Muscle of leg (tissue), 3 donors: ENCODE measurements at regions not wholly inside any gene's neighbourhood (a gene's known extent, or its start where the extent isn't known, plus 50 kb on each side); places are given as distances from the start of the nearest gene placed in this dataset.

Experiments used
- DNase-seq: peaks from one replicate; pipeline ENCODE4 v3.0.0; 2013
- H3K27ac ChIP-seq: one replicate; pipeline ENCODE4 v1.5.1; 2013; ENCODE audit warnings: mild to moderate bottlenecking, low read length, control low read depth
- H3K27me3 ChIP-seq: one replicate; pipeline ENCODE4 v1.6.1; 2013; ENCODE audit warnings: low read length; ENCODE audit not compliant: control insufficient read depth, insufficient read depth
- H3K36me3 ChIP-seq: one replicate; pipeline ENCODE4 v1.6.1; 2013; ENCODE audit warnings: low read length; ENCODE audit not compliant: control insufficient read depth, insufficient read depth
- H3K4me1 ChIP-seq: one replicate; pipeline ENCODE4 v1.6.1; 2013; ENCODE audit warnings: low read length; ENCODE audit not compliant: control insufficient read depth, insufficient read depth
- H3K4me3 ChIP-seq: one replicate; pipeline ENCODE4 v1.5.1; 2013; ENCODE audit warnings: low read length, control low read depth
- H3K9me3 ChIP-seq: replicated peaks from 2 replicates; pipeline ENCODE4 v1.6.1; 2013; ENCODE audit warnings: low read depth, low read length; ENCODE audit not compliant: control insufficient read depth
- WGBS: methylation state at CpG from one replicate; pipeline ENCODE4 v1.1.5; 2013; ENCODE audit warnings: missing lambda C conversion rate; ENCODE audit not compliant: insufficient coverage; 5-methylcytosine and 5-hydroxymethylcytosine counted together

DNA sequence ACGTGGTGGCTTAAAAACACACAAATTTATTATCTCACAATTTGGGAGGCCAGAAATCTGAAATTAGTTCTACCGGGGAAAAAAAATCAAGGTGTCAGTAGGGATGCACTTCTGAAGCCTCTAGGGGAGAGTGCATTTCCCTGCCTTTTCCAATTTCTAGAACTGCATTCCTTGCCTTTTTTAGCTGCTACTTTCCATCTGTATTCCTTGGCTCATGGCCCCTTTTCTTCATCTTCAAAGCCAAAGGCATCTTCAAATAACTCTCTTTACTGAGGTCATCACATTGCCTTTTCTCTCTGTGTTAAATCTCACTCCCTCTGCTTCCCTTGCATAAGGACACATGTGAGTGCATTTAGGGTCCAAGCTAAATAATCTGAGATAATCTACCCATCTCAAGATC, 69.5 kb upstream of the NEO1 start:
- no peaks in the 10 kb centered on the region for H3K27me3 ChIP-seq
- H3K4me3 ChIP-seq = no peak overlapping the region
- no CpG with 5 or more reads among the region's 2 CpGs for WGBS
- no peaks in the 10 kb centered on the region for H3K36me3 ChIP-seq
- no peaks in the 10 kb centered on the region for H3K9me3 ChIP-seq
- no peaks in the 10 kb centered on the region for H3K4me1 ChIP-seq
- peak; percentile 83 for DNase-seq
- H3K27ac ChIP-seq = no peak overlapping the region

DNA sequence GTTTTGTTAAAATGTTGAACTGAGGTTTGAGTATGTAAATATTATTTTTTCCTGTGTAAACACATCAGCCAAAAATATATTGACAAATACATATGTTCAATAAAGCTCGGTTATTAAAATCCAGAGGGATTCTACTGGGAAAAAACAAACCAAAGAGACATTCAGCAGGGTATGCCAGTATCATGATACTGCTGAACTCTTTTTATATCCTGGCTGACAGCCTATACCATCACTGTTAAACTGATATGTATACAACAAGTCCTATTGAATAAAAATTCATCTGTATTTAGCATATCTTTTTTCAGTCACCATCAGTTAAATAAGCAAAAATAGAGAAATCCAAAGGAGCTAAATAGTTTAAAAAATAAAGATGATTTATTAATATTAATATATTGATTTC, 71.6 kb upstream of the NEO1 start:
- Histone ChIP-seq H3K9me3 (no peaks in the 10 kb centered on the region), H3K36me3 (no peaks in the 10 kb centered on the region), H3K27me3 (no peaks in the 10 kb centered on the region), H3K4me3 (no peak overlapping the region), H3K27ac (no peak overlapping the region), H3K4me1 (no peaks in the 10 kb centered on the region)
- DNase-seq = no peak
- WGBS = no CpG with 5 or more reads among the region's 1 CpG

DNA sequence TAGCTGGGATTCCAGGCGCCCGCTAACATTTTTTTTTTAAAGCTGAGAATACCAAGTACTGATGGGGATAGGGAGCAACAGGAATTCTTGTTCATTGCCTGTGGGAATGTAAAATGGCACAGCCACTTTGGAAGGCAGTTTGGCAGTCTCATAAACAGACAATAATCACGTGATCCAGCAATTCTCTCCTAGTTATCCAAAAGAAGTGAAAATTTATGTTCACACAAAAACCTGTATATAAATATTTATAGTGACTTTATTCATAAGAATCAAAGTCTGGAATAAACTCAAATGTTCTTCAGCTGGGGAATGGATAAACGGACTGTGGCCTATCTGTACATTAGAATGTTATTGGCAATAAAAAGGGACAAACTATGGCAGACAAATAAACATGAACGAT, 72.5 kb upstream of the NEO1 start:
- Histone ChIP-seq H3K4me1 (no peaks in the 10 kb centered on the region), H3K27ac (no peak overlapping the region), H3K36me3 (no peaks in the 10 kb centered on the region), H3K27me3 (no peaks in the 10 kb centered on the region), H3K9me3 (no peaks in the 10 kb centered on the region), H3K4me3 (no peak overlapping the region)
- 33% methylated on average over 1 of the region's 5 CpGs for WGBS
- no peak for DNase-seq

DNA sequence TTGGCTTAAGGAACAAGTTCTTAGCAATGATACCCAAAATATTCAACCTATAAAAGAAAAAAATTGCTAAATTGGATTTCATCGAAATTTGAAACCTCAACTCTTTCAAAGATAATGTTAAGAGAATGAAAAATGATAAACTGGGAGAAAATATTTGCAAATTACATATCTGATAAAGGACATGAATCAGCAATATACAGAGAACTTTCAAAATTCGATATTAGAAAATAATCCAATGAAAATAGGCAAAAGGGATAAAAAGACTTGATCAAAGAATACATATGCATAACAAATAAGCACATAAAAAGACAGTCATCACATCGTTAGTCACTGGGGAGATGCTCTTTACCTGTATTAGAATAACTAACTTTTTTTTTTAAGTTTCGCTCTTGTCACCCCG, 73.0 kb upstream of the NEO1 start:
- whole genome bisulfite sequencing = no CpG with 5 or more reads among the region's 5 CpGs
- no peaks in the 10 kb centered on the region for H3K36me3 ChIP-seq
- no peaks in the 10 kb centered on the region for H3K27me3 ChIP-seq
- no peak for DNase-seq
- H3K9me3 ChIP-seq = no peaks in the 10 kb centered on the region
- no peaks in the 10 kb centered on the region for H3K4me1 ChIP-seq
- no peak overlapping the region for H3K4me3 ChIP-seq
- no peak overlapping the region for H3K27ac ChIP-seq

DNA sequence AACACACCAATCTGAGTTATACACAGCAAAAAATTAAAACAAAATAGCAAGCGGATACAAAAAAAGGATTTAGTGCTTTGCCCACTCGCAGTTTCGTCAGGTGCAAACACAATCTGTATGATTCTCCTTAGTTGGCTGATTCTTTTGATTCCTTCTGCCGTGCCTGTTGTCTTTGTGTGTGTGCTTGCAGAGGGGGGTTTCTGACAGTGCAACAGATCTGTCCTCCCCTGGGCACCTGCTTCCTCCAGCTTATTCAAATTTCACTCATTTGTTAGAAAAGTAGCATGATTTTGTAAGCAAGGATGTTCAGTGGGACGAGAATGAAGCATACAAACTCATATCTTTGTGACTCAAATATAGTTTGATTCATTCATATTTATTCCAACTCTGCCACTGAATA, 74.0 kb upstream of the NEO1 start:
- no peaks in the 10 kb centered on the region for H3K9me3 ChIP-seq
- no peak overlapping the region for H3K4me3 ChIP-seq
- DNase-seq = no peak
- WGBS = 71% methylated on average over 2 of the region's 5 CpGs
- H3K36me3 ChIP-seq = no peaks in the 10 kb centered on the region
- H3K4me1 ChIP-seq = no peaks in the 10 kb centered on the region
- H3K27me3 ChIP-seq = no peaks in the 10 kb centered on the region
- H3K27ac ChIP-seq = no peak overlapping the region

DNA sequence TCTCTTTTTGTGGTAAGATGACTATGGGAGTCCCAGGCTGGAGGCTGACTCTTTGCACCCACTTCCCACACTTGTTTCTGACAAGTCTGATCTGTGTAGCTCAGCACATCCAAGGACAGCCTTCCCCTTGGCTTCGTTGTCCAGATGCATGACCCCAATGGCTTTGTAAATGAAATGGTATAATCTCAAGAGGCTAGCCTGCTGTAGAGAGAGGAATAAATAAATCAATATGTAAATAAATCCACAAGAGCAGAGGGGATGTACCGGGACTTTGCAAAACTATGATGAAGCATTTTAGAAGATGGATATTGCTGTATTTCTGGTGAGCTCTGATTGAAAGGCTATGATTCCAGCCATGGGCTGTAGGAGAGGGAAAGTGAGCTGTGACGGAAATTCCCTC, 79.9 kb upstream of the NEO1 start:
- 33% methylated on average over 1 of the region's 3 CpGs for WGBS
- H3K27ac ChIP-seq = no peak overlapping the region
- H3K4me3 ChIP-seq = no peak overlapping the region
- no peak for DNase-seq
- H3K4me1 ChIP-seq = peaks cover 26% of the 10 kb centered on the region
- no peaks in the 10 kb centered on the region for H3K9me3 ChIP-seq
- no peaks in the 10 kb centered on the region for H3K36me3 ChIP-seq
- no peaks in the 10 kb centered on the region for H3K27me3 ChIP-seq

DNA sequence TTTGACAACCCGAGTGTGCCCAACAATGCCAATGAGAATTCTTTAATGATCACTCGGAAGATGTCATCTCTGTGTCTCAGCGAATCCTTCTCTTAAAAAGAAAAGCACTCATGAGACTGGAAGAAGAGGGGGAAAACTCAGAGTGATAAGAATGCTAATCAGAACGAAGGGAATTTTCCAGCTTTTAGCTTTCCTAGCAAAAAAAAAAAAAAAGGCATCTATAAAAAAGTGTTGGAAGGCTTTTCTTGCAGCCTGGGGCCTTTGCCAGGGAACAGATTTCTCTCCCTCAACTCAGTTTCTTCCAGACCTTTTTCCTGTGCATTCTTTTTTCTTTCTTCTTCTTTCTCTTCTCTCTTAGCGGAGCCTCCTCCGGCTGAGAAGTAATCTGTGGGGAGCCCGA, 80.5 kb upstream of the NEO1 start:
- Histone ChIP-seq H3K4me1 (peaks cover 27% of the 10 kb centered on the region), H3K9me3 (no peaks in the 10 kb centered on the region), H3K27ac (no peak overlapping the region), H3K36me3 (no peaks in the 10 kb centered on the region), H3K27me3 (no peaks in the 10 kb centered on the region), H3K4me3 (no peak overlapping the region)
- DNase-seq = peak; percentile 71
- no CpG with 5 or more reads among the region's 7 CpGs for WGBS

DNA sequence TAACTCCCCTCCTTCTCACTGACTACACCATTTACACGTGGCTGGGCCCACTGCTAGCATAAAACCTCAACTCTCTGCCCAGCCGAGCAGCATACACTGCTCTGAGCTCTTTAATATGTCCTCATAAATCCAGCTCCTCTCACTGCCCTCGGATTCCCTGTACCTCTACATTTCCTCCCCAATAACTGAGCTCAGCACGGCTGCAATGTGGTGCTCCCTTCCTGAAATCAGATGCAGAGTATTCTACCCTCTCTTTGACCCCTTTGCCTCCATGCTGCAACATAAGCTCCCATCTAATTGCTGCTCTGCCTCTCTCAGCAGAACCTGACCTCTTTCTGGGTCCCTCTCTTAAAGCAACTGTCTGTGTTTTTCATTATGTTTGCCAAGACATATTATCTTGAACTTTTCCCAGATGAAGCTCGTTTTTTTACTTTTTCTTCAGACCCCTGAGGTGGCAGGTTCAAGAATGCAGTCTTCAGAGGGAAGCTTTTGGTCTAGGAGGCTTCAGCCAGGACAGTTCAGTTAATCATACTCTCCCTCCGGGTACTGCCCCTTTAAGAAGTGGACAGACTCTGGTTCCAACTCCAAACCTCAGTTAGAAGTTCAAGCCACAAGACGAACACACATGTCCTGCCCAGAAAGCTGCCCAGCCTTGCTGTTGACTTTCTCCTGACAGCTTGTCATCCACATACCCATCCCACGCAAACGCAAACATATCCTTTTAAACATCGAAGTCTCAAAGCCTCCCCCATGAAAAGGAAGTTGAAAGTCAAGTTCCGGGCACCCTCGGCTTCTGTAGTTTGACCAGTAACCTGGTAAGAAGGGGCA, 81.1 kb upstream of the NEO1 start:
- Histone ChIP-seq H3K9me3 (no peaks in the 10 kb centered on the region), H3K27ac (peak overlapping the region; percentile 26), H3K4me3 (no peak overlapping the region), H3K27me3 (no peaks in the 10 kb centered on the region), H3K36me3 (no peaks in the 10 kb centered on the region), H3K4me1 (peaks cover 27% of the 10 kb centered on the region)
- peak; percentile 55 for DNase-seq
- WGBS = 12% methylated on average over 8 of the region's 12 CpGs

DNA sequence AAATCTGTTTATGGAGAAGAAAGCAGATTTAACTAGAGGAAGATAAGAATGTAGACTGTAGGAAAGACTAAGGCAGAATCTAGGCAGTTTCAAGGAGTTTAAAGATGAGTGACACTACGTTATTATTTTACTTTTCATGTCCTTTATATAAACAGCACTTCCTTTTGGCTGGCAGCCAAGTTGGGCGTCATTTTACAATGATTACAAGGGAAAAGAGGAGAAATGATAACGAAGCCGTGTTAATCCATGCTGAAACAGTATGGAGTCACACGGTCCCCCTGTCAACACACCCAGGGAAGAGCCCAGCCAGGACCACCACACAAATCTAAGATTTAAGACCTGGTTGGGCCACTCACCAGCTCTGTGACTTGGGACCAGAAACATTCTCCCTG, 83.7 kb upstream of the NEO1 start:
- no peaks in the 10 kb centered on the region for H3K36me3 ChIP-seq
- H3K27me3 ChIP-seq = no peaks in the 10 kb centered on the region
- WGBS = 20% methylated on average over 2 of the region's 5 CpGs
- peaks cover 27% of the 10 kb centered on the region for H3K4me1 ChIP-seq
- no peak overlapping the region for H3K4me3 ChIP-seq
- no peak overlapping the region for H3K27ac ChIP-seq
- H3K9me3 ChIP-seq = no peaks in the 10 kb centered on the region
- peak; percentile 22 for DNase-seq

DNA sequence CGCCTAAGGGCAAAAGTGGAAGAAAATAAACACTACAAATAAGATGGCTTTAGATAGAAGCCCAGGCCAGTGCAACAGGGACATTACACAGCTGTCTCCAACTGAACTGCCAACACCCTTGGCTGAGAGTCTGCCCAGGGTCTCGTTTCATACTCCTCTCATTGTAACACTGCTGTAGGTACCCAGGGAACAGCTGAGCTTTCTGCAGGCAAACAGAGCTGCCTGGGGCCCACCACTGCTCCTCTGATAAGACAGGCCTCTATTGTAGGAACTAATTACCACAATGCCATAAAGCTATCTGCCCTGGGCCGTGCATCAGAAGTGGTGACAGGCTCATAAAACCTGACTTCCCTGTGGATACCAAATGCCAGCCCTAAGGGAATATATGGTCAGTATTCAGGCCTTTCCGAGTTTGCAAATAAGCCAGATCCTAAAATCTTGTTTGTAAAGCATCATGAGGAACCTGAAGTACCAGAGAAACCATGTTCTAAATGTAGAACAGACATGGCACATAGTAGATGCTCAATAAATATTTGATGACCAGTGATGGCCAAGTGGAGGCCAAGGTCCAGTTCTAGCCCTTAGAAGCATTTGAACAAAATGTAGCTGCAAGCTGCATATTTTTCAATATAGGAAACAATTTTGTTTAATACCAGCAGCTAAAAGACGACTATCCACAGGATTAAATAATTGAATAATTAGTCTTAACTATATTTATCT, 84.3 kb upstream of the NEO1 start:
- DNase-seq = peak; percentile 75
- H3K27ac ChIP-seq = peak overlapping the region; percentile 62

More for the DNA sequence above, 84.3 kb upstream of the NEO1 start:
- no peaks in the 10 kb centered on the region for H3K27me3 ChIP-seq
- H3K4me3 ChIP-seq = no peak overlapping the region
- peaks cover 2% of the 10 kb centered on the region for H3K9me3 ChIP-seq
- 56% methylated on average over 2 of the region's 5 CpGs for WGBS
- no peaks in the 10 kb centered on the region for H3K36me3 ChIP-seq
- peaks cover 27% of the 10 kb centered on the region for H3K4me1 ChIP-seq
